Mucosa of descending colon (tissue), 3 donors: ENCODE measurements at regions not wholly inside any gene's neighbourhood (a gene's known extent, or its start where the extent isn't known, plus 50 kb on each side); places are given as distances from the start of the nearest gene placed in this dataset.

Experiments used
- ATAC-seq: fragments of 200-7000 bp; cut with Tn5 transposase; one replicate; pipeline ENCODE4 v1.9.1; 2020; ENCODE audit warnings: mild to moderate bottlenecking, moderate library complexity
- DNase-seq, 3 donors: peaks; one replicate each; pipeline ENCODE4 v3.0.0-alpha.2; 2020
- H3K36me3 ChIP-seq: fragments of 200-600 bp; one replicate; pipeline ENCODE4 v1.8.0; 2021; ENCODE audit warnings: low read depth, mild to moderate bottlenecking
- H3K4me1 ChIP-seq: fragments of 200-600 bp; one replicate; pipeline ENCODE4 v1.8.0; 2021; ENCODE audit warnings: low read depth, mild to moderate bottlenecking
- H3K4me3 ChIP-seq: fragments of 200-600 bp; one replicate; pipeline ENCODE4 v1.8.0; 2021; ENCODE audit warnings: mild to moderate bottlenecking
- H3K9me3 ChIP-seq: fragments of 200-600 bp; one replicate; pipeline ENCODE4 v1.8.0; 2021; ENCODE audit warnings: mild to moderate bottlenecking
- CTCF ChIP-seq: fragments of 200-600 bp; IDR thresholded peaks from one replicate; pipeline ENCODE4 v1.8.0; 2022; ENCODE audit warnings: antibody characterized with exemption, mild to moderate bottlenecking
- intact Hi-C, 2 donors: fragments of 100-400 bp; cut with DNase I in 1 of 2; cut with micrococcal nuclease in 1 of 2; formaldehyde crosslinking; loops; one replicate each; pipeline versions ENCODE4 v1.11.0 to v1.11.1; 2022; cut with DNase I, micrococcal nuclease
- donor health status: DM: no; HTN: no; CAD: no; lungs with moderate emphysema.
- donor health status: DM: no; HTN: no; CAD: no.
- donor health status: DM: no; HTN: yes; CAD: no.

GRCh38 chr7:27299861-27300260, 57.3 kb downstream of the EVX1 start:
- Histone ChIP-seq H3K9me3 (no peaks in the 10 kb centered on the region), H3K36me3 (no peaks in the 10 kb centered on the region), H3K4me1 (no peaks in the 10 kb centered on the region), H3K4me3 (no peak overlapping the region)
- ATAC-seq: no peak
- intact Hi-C loops: no loop called here
- TF ChIP-seq CTCF: no peak
- DNase-seq: no peak

DNA sequence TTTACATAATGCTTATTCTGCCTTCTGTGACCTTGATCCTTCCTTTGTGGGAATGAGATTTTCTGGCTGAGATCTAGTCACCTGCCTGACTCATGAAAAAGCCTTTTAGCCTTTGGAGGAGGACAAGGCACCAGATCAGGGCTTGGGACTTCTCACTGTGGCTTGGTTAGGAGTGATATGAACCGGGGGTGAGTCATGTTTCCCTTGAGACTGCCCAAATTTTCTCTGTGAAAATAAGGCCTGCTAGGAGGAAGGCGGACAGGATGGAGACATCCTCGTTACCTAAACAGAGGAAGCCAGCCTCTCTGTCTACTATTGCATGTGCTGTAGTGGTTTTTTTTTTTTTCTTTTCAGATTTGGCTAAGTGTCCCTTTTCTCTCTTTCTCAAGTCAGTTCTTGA, 57.8 kb downstream of the EVX1 start:
- Histone ChIP-seq H3K4me3 (no peak overlapping the region), H3K9me3 (no peaks in the 10 kb centered on the region), H3K4me1 (no peaks in the 10 kb centered on the region), H3K36me3 (no peaks in the 10 kb centered on the region)
- no peak for TF ChIP-seq CTCF
- no peak for ATAC-seq
- no peak for DNase-seq
- intact Hi-C loops: no loop called here

DNA sequence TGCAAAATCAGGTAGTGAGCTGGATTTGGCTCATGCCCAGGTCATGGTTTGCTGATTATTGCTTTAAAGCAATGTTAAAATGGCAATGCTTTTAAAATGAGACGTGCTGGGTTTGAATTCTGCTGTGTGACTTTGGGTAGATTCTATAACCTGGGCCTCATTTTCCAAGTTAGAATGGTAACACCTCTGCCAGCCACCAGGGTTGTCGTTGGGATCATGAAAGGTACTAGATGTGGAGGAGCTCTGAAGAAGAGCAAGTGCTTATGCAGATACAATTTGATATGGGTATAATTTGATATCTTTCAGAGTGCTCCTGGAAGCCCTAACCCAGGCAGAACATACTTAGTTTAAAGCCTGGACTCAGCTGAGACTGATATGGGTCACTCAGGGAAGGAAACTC, 60.0 kb downstream of the EVX1 start:
- H3K4me1 ChIP-seq: no peaks in the 10 kb centered on the region
- intact Hi-C loops: no loop called here
- ATAC-seq: no peak
- no peaks in the 10 kb centered on the region for H3K36me3 ChIP-seq
- no peak overlapping the region for H3K4me3 ChIP-seq
- H3K9me3 ChIP-seq: no peaks in the 10 kb centered on the region
- no peak for DNase-seq
- TF ChIP-seq CTCF: no peak

DNA sequence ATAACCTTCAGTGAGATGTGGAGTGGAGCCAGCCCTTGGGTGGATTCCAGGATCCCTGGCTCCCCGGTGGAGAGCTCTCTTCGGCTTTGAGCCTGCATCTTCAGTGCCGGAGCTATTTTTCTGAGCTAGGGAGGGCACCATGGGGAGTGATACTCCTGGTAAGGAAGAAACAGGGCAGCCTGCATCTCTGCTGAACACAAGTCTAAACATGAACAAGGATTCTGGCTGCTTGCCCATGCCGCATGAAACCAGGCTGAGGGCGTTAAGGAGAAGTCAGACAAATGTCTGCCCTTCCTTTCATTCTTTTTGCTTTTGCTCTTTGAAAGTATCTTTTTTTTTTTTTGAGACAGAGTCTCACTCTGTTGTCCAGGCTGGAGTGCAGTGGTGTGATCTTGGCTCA, 60.4 kb downstream of the EVX1 start:
- intact Hi-C loops: no loop called here
- DNase-seq: peak in 1 of 3 donors; percentile 11
- Histone ChIP-seq H3K9me3 (no peaks in the 10 kb centered on the region), H3K4me3 (no peak overlapping the region), H3K36me3 (no peaks in the 10 kb centered on the region), H3K4me1 (no peaks in the 10 kb centered on the region)
- TF ChIP-seq CTCF: no peak
- no peak for ATAC-seq

DNA sequence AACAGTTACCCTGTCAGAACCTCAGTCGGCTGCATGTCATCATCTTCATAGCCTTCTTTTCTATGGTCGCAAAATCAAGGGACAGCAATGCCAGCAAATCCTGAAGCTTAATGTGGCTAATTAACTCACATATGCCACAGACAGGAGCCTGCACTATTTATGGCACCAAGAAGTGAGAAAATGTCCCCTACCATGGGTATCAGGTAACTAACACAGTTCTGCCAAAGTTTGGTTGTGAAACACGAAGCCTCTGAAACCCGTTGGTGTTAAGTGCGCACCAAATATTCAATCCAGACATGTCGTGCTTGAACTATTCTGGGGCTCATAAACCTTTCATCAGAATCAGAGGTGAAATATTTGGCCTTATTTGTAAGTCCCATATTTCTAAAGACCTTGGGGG, 63.3 kb downstream of the EVX1 start:
- DNase-seq: no peak
- intact Hi-C loops: no loop called here
- Histone ChIP-seq H3K4me3 (no peak overlapping the region), H3K4me1 (no peaks in the 10 kb centered on the region), H3K36me3 (no peaks in the 10 kb centered on the region), H3K9me3 (no peaks in the 10 kb centered on the region)
- ATAC-seq: no peak
- no peak for TF ChIP-seq CTCF

DNA sequence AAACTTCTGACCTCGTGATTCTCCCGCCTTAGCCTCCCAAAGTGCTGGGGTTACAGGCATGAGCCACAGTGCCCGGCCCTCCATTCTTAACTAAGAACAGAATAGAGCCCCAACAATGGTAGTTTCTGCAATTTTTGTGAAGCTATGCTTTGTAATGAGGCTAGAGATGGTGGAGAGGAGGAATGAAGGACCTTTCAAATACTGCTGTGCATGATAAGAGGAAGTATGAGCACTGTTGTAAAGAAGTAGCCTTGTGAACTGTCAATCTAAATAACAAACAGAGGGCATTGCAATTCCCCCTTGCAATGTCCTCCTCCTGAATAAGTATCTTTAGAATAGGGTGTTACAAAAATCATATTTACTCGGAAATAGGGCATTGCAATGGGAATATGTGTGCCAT, 70.2 kb downstream of the EVX1 start:
- no peak overlapping the region for H3K4me3 ChIP-seq
- no peak for TF ChIP-seq CTCF
- H3K36me3 ChIP-seq: no peaks in the 10 kb centered on the region
- intact Hi-C loops: no loop called here
- no peak for ATAC-seq
- no peak for DNase-seq
- no peaks in the 10 kb centered on the region for H3K4me1 ChIP-seq
- no peaks in the 10 kb centered on the region for H3K9me3 ChIP-seq
